Frontal cortex (tissue), 3 donors: ENCODE measurements at regions not wholly inside any gene's neighbourhood (a gene's known extent, or its start where the extent isn't known, plus 50 kb on each side); places are given as distances from the start of the nearest gene placed in this dataset.

Experiments used
- DNase-seq, 2 donors: peaks; one replicate each; pipeline ENCODE4 v3.0.0; 2012; ENCODE audit warnings: low spot score in 2 of 2
- FAIRE-seq: peaks from 2 replicates; lab custom pipeline; 2012; peaks lifted over from hg19 to GRCh38; lab: Jason Lieb, UNC
- donor health status: control.
- donor health status: control.
- donor health status: control.

DNA sequence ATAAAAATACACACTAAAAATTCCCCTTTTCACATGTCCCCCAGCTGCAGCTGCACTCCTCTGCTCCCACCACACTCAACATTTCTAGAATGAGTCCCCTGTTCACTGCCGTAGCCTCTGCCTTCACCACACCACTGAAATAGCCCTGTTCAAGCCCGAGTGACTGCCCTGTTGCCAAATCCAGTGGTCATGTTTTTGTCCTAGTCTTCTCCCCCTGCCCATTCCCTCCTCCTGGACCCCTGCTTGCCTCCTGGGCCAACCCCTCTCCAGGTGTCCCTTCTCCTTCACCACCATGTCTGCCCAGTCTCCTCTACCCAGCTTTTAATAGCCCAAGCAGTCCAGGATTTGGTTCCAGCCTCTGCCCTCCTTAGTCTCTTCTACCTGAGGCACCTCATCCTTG, 97.1 kb upstream of the LGALSL start:
- FAIRE-seq, result no peak

DNA sequence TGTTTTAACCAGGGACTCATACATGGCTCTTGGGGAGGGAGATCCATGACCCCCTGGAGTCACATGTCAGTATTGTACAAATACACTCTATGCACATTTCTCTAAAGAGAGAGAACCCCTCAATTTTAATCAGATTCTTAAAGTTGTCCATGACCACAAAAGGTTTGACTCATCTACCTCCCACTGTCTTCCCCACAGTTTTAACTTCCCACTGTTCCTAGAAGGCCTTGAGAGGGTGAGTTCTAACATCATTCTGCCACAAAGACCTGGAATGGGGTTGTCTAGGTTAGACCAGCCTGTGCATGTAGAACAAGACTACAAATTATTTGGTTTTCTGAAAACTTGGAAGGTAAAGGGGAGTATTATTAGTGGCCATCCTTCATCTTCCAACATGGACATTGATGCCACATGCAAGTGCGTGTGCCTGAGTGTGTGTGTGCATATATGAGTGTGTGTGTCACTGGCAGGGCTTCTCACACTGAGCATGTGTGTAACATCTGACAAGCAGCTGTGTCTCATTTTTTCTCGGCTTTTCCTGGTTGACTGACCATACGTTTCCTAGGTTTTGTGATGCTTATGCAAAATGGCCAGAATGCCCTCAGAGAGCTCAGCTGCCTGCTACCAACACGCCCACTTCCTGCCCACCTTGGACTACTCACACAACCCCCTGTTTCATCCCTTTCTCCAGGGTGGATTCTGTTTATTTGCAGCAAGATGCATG, 94.6 kb upstream of the LGALSL start:
- no peak for FAIRE-seq
- no peak for DNase-seq

More for the DNA sequence above, 97.1 kb upstream of the LGALSL start:
- no peak for DNase-seq

DNA sequence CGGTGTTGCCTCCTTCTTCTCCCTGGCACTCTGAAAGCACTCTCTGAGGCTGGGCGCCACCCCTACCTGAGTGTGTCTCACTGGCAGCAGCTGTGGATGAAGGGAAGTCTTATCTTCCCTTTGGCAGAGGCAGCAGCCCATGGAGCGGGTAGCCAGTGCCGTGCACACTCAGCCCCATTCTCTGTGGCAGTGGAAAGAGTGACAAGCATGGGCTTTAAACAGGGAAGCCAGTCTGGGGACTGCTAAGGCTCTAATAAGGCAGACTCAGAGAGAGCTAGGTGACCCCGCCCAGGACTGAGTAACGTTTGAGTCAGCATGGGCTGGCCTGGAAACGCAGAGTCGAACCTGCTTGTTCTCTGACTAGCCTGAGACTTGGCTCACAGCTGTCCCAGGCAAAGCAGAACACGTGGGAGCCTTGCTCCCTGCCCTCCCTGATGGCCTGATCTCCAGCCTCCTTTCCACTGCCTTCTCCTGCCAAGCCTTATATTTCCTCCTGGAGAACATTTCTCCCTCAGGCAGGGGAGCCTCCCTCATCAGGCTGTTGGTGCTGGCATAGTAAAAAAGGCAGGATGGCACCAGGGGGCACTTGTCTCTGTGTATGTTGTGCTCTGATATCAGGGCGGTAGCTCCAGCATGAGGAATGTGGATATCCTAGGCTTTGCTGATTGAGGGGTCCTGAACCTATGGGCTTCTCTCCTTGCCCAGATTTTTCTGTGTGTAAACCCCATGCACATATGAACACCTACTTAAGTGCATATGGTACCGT, 93.9 kb upstream of the LGALSL start:
- FAIRE-seq, result no peak
- DNase-seq, result no peak

DNA sequence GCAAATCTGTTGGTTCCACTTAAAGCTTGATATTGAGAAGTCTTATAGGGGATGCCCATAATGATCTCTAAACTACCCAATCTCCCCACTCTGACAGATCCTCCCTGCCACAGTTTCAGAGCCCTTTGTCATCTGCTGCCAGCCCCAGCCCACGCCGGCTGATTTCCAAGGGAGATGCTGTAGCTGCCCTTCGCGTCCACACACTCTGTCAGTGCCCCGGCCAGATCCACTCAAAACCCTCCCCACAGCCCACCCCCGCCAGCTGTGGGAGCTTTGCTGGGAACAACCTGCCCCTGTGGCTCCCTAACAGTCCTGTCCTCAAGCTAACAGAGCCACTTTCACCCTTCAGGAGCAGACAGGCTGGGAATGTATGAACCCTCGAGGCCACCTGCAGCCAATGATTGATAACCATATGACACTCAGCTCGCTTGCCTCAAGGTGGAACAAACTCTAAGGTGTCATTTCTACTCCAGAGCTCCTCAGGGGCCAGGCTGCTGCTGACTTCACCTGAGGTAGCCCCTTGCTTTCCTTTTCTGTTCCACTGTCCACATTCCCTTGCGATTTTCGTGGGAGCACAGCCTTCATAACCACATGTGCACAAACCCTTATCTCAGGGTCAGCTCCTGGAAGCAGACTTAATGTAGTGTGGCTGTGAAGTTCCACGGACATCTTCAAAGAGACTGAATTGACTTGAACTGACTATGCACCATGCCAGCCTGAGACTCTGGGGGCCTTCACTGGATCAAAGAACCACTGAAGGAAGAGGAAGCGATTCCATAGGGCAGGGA, 92.6 kb upstream of the LGALSL start:
- no peak for DNase-seq
- no peak for FAIRE-seq

DNA sequence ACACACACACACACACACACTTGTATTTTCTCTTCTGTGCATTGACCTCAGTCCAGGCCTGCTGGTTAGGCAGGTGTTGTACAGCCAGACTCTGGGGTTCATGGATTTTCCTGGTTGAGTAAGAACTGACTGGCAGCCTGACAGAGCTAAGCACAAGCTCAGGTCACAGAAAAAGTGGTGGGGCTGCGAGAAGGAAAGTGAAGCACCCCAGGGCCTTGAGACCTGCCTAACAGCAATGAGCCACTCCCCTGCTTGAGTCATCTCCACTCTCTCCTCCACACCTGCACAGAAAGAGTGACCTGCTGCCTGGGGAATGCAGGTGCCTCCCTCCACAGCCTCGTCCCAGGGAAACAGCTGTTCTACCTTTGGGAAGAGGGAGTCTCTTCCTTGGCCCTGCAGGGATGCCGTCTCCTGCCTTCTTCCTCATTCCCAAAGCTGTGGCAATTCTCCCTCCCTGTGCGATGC, 91.4 kb upstream of the LGALSL start:
- FAIRE-seq, result no peak
- no peak for DNase-seq

DNA sequence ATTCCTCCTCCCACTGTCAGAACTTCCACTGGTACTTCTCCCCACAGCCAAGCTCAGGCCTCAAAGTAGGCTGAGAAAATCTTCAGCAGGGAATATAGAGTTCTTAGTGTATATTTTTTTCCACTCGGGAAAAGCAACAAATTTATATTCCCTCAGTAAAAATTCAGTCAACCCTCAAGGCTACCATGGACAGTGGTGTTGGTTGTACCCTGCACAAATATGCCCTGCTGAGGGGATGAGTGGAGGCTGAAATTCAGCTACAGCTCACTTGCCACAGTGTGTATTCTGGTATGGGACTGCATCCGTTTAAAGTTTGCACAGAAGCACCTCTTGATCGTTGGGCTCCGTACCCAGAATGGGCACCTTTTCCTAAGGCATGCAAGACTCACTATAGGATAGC, 90.8 kb upstream of the LGALSL start:
- DNase-seq (no peak), FAIRE-seq (no peak)

DNA sequence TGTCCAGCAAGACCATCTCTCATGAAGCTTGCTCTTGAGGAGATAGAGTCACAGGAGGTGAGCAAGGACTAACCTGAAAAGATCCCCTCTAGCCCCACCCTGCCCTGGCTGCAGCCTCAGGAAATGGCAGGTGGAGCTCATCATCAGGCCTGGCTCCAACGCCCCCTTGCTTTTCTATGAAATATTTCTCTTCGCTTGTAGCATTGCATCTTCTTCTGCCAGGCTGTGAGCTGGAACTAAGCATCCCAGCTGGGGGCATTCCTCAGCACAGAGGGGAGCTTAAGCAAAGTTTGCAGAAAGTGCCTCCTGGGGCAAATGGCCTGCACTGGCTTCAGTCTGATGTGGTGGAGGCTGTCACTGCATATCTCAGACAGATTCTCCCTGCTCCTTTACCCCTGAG, 90.1 kb upstream of the LGALSL start:
- FAIRE-seq (no peak), DNase-seq (no peak)

DNA sequence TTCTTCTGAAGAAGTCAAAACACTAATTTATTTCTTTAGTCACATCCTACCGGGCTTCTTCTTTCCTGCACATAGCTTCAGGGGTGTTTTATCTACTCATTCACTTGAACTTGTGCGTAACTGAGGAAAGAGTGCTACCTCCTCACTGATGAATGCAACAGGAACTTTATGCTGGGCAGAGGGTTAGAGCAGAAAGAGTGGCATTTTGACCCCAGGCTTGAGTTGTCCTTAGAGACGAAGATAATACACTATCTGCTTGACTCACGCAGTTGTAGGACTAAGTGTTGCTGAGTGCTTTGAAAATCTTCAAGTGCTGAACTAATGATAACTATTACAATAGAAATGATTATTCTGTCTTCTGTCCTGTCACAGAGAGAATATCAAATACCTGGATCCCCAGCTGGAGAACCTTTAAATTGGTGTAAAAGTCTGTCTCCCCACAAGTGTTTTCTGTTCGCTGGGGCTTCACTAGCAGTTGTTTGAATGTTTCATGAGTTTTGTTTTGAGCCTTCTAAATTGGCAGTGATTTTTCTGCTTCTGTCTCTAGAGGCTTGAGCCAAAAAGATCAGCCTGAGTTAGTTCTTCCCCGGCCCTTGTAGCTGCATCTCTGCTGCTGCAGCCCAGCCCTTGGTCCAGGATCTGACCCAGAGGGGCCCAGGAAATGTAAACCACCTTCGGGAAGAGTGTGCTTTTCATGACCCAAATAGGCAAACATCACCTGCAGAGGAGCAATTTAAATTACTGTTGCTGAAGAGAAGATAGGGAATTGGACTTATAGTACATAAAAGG, 86.3 kb upstream of the LGALSL start:
- no peak for FAIRE-seq
- DNase-seq, result no peak

DNA sequence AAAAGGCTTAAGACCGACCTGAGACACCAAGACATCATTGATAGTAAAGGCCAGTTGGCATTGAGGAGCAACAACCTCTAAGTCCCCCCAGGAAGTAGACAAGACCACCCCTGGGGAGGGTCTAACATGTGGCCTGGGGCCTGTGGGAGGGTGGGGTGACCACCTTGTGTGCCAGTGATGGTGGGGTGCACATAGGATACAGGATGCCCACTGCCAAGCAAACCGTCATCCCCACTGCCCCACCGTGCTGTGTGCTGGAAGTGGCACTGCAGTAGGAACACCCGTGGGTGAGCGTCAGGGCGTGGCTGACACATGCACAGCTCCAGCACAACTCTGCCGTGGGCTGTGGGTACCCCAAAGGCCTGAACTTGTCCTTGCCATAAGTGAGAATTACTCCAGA, 84.3 kb upstream of the LGALSL start:
- FAIRE-seq, result no peak
- DNase-seq, result no peak

DNA sequence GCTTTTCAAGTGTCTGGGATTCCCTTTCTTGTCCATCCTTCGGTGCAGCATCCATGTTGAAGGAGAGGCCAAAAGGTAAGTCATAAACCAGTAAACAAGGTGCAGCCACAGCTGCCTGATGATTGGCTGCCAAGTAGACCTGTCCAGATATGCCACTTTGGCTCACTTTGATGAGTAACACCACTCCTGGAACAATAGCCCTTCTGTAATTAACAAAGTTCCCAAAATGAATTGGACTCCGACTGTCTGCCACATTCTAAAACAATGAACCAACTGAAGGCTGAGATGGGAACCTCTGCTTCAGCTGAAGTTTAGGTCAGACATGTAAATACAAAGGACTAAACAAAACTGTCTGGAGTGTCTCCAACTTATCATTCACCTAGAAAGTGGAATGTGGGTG, 82.2 kb upstream of the LGALSL start:
- no peak for FAIRE-seq

DNA sequence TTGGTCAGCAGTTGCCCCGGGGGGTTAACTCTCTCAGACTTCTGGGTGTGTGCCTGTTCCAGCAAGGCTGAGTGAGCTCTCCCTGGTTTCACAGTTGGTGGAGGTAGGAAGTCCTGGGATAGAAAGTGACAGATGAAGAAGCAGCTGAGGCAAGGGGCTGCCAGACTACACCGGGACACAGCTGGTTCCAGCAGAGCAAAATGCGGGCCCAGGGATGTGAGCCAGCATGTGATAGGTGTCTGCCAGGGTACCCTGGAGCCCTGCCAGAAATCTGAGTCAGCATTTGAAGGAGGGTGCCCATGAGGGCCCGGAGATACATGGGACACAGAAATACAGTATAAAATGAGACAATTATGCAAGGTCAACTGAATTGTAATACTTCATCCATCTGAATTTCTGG, 79.3 kb upstream of the LGALSL start:
- DNase-seq (no peak), FAIRE-seq (no peak)

More for the DNA sequence above, 82.2 kb upstream of the LGALSL start:
- no peak for DNase-seq

DNA sequence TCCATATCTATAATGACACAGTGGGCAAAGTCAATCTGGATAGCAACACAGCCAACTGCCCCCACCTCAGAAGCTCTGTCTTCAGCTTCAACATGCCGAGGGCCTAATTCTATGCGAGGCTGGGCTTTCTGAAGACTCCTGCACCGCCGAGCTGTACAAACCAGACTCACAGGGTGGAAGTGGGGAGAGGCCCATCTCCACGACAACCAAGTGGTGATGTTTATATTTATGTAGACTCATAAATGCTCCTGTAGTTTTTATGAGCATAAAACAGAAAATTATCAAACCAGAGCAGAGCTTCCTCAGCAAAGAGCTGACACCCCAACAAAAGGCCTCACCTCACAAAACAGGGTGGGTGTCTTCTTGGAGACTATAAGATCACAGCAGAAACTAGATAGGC, 77.0 kb upstream of the LGALSL start:
- no peak for FAIRE-seq

DNA sequence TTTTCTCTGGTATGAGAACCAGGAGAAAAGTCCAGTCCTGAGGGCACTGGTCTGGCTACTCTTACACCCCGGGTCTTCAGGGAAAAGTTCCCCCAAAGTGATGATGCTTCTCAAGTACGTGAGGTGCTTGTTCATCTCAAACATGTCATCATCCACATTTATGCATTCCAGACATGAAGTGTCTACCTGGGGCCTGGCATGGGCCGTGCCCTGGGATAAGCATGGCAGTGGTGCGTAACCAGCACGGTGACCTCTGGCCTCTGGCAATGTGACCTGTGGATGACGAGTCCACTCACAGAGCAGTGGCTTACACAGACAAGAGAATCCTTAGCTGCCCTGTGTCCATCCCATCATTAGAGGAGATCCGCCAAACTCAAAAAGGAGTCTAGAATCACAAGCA, 74.8 kb upstream of the LGALSL start:
- FAIRE-seq (no peak), DNase-seq (no peak)

More for the DNA sequence above, 77.0 kb upstream of the LGALSL start:
- DNase-seq, result no peak

DNA sequence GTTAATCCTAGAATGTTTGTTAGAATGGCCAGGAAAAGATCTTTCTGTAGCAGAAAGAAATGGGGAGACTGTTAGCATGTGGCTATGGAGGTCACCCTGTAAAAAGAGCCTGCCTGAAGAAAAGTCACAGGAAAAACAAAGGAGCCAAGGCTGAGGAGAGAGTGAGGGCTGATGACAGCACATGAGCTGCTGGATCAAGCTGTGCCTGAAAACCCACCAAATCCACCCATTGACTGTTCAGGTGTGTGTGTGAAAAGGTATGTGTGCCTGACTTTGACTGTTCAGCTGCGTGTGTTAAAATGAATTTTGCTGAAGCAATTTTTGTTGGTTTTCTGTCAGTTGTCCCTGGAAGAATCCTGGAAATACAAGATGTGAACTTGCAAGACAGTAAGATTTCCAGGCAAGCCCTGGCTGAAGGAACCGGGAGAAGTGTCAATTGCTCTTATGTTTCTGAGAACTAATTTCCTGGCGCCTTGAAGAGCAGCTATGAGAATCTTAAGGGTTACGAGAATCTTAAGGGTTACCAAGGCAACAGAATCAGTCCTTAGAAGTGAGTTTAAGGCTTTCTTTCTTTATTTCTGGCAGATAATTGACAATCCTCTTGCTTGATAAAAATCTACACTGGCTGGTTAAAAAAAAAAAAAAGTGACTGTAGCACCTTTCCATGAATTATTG, 73.0 kb upstream of the LGALSL start:
- DNase-seq (no peak), FAIRE-seq (no peak)

DNA sequence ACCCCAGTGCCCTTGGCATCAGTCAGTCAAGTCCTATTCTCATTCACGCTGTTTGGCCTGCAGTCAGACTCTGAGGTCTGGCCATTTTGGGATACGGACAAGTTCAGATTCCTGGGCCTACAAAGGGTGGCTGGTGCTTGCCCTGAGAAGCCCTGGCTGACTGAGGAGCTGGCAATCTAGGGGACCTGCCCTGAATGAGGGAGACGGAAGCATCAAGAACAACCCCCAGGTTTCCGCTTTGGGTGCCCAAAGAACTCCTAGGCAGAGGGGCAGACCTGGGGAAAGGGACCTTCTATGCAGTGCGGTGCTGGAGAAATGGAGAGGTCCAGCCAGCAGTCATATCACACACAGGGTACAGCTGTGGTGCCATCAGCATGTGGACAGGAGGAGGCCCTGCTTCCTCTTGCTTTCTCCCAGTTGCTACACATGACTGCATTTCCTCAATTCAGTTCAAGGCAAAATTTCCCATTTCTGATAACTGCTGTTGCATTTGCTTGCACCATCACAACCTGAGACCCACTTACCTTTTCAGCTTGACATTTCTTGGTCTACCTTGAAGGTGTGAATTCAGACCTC, 70.9 kb upstream of the LGALSL start:
- DNase-seq (no peak), FAIRE-seq (no peak)

DNA sequence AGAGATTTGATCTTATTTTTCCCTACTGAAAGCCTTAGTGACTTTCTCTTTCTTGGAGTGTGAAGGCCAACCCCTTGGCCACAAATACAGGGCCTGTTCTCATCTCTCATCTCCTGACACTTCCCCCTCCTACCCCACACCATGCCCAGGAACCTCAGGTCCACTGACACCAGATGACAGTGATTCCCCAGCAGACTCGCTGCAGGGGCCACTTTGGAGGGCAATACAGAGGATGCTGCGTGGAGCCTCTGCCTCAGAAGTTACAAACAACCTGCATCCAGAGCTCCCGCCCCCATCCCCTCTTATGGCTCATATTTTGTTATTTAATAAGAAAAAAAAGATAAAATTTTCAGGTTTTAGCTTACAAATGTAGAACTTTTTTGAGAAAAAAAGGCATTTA, 70.1 kb upstream of the LGALSL start:
- DNase-seq (no peak), FAIRE-seq (no peak)

DNA sequence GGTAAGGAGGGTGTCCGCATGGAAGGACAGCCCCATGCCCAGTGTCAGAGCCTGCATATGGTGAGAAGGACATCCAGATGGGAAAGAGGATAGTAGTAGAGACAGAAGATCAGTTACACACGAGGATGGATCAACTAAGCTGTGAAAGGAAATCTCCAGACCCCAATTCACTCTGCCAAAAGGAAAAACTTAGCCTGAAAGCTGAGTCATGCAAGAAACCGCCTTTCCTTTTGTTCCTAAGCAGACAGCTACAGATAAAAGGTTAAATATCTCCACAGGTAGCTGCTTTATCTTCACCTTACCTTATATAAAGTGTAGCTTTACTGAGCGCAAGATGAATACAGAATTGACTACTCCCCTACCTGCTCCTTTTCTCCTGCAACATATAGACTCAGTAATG, 67.3 kb upstream of the LGALSL start:
- FAIRE-seq (no peak), DNase-seq (no peak)

DNA sequence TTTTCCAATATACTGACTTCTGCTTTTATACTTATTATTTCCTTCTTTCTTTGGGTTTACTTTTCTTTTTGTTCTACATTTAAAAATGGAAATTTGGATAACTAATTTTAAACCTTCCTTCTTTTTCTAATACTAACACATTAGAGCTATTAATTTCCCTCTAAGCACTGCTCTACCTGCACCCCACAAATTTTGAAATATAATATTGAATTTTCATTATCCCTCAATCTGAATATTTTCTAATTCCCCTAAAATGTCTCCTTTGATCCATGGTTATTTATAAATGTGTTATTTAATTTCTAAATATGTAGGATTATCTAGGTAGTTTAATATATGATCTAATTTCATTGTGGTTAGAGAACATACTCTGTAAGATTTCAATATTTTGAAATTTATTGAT, 63.4 kb upstream of the LGALSL start:
- DNase-seq (no peak), FAIRE-seq (peak; percentile 28)

DNA sequence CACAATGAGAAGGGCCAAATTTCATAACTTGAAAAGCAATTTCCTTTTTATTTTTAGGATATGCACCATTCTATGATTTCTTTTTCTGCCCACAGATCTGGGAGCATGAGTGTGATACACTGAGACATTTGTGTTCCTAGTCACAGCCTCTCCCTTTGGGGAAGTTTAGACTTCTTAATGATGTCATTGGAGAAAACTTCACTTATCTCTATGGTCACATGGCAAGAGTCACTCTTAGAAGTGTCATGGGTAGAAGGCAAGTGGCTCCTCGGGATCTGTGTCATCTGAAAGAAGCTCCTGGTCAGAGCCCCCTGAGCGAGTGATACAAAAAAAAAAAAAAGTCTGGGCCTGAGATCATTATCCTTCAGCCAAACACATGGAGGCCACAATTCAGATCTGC, 62.5 kb upstream of the LGALSL start:
- DNase-seq (no peak), FAIRE-seq (no peak)
